A549 (cell line): ENCODE measurements at regions not wholly inside any gene's neighbourhood (a gene's known extent, or its start where the extent isn't known, plus 50 kb on each side); places are given as distances from the start of the nearest gene placed in this dataset.

Experiments
- BHLHE40 ChIP-seq: IDR thresholded peaks from 2 replicates; pipeline ENCODE4 v1.6.1; 2012; ENCODE audit warnings: low read depth, low read length, inconsistent platforms
- KDM5A ChIP-seq: fragments of 200-600 bp; sonication (generic); IDR thresholded peaks from 2 replicates; pipeline ENCODE4 v1.6.1; 2016; ENCODE audit warnings: antibody characterized with exemption, mild to moderate bottlenecking
- PHF8 ChIP-seq: fragments of 200-600 bp; sonication (generic); IDR thresholded peaks from 2 replicates; pipeline ENCODE4 v1.6.1; 2016; ENCODE audit warnings: low read depth, mild to moderate bottlenecking, antibody characterized with exemption, moderate library complexity, borderline replicate concordance
- RFX5 ChIP-seq: fragments of 450-650 bp; IDR thresholded peaks from 2 replicates; pipeline ENCODE4 v1.7.1; 2014; ENCODE audit warnings: antibody characterized with exemption, mild to moderate bottlenecking, moderate library complexity
- RNF2 ChIP-seq: fragments of 200-600 bp; sonication (generic); IDR thresholded peaks from 2 replicates; pipeline ENCODE4 v1.6.1; 2016; ENCODE audit warnings: low read depth, mild to moderate bottlenecking, antibody characterized with exemption, moderate library complexity, borderline replicate concordance
- TF ChIP-seq, protein P1 (sequence below): fragments of 200-600 bp; sonication (generic); IDR thresholded peaks from 2 replicates; pipeline ENCODE4 v1.6.1; 2016; ENCODE audit warnings: antibody characterized with exemption, mild to moderate bottlenecking, moderate library complexity

DNA sequence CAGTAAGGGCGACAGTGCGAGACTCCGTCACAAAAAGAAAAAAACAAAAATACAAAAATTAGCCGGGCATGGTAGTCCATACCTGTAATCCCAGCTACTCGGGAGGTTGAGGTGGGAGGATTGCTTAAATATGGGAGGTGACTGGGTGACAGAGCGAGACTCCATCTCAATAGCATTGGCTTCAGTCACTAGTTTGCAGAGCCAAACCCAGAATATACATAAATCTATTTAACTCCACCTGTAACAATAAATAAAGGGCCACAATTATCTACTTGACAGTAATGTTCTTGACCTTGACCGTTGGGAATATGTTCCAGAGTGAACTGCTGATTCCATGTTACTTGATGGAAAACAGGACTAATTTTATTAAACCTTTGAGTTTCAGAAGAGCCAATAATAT lies 198.9 kb upstream of the MDGA2 start:
- no peak for TF ChIP-seq PHF8
- no peak for TF ChIP-seq RFX5
- TF ChIP-seq RNF2: no peak
- no peak for TF ChIP-seq BHLHE40
- TF ChIP-seq, protein P1, sequence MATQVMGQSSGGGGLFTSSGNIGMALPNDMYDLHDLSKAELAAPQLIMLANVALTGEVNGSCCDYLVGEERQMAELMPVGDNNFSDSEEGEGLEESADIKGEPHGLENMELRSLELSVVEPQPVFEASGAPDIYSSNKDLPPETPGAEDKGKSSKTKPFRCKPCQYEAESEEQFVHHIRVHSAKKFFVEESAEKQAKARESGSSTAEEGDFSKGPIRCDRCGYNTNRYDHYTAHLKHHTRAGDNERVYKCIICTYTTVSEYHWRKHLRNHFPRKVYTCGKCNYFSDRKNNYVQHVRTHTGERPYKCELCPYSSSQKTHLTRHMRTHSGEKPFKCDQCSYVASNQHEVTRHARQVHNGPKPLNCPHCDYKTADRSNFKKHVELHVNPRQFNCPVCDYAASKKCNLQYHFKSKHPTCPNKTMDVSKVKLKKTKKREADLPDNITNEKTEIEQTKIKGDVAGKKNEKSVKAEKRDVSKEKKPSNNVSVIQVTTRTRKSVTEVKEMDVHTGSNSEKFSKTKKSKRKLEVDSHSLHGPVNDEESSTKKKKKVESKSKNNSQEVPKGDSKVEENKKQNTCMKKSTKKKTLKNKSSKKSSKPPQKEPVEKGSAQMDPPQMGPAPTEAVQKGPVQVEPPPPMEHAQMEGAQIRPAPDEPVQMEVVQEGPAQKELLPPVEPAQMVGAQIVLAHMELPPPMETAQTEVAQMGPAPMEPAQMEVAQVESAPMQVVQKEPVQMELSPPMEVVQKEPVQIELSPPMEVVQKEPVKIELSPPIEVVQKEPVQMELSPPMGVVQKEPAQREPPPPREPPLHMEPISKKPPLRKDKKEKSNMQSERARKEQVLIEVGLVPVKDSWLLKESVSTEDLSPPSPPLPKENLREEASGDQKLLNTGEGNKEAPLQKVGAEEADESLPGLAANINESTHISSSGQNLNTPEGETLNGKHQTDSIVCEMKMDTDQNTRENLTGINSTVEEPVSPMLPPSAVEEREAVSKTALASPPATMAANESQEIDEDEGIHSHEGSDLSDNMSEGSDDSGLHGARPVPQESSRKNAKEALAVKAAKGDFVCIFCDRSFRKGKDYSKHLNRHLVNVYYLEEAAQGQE: no peak
- TF ChIP-seq KDM5A: no peak
